IMR-90 (cell line): ENCODE measurements at regions not wholly inside any gene's neighbourhood (a gene's known extent, or its start where the extent isn't known, plus 50 kb on each side); places are given as distances from the start of the nearest gene placed in this dataset.

ENCODE experiments used
- ATAC-seq: fragments of 200-7000 bp; cut with Tn5 transposase; 2 replicates; pipeline ENCODE4 v1.9.1; 2020; ENCODE audit warnings: low read depth, mild to moderate bottlenecking, moderate library complexity
- BruUV-seq: library from RNA; stranded (reverse); fragments of 400-500 nt; replicated peaks from 2 replicates; lab custom pipeline; 2021; lab: Mats Ljungman, UMichigan
- CTCF ChIA-PET: fragments of 300-600 bp; formaldehyde crosslinking; extraction: SDS; loops from one replicate; lab custom pipeline; 2021; ENCODE audit warnings: antibody characterized with exemption; lab: Yijun Ruan, JAX
- POLR2A ChIA-PET: fragments of 300-600 bp; sonication (Branson Sonifier 250); formaldehyde crosslinking; loops from one replicate; lab custom pipeline; 2022; ENCODE audit warnings: antibody characterized with exemption; ENCODE audit not compliant: unreplicated experiment; lab: Charles Lee
- DNase-seq: peaks from one replicate; pipeline ENCODE4 v3.0.0; 2013
- H2AFZ ChIP-seq: replicated peaks from 2 replicates; pipeline ENCODE3; 2013; ENCODE audit warnings: low read length, mild to moderate bottlenecking; ENCODE audit not compliant: poor library complexity
- H2AK5ac ChIP-seq: 2 replicates; pipeline ENCODE4 v1.6.1; 2013; ENCODE audit warnings: low read depth, low read length, inconsistent platforms
- H2AK9ac ChIP-seq: replicated peaks from 2 replicates; pipeline ENCODE3; 2013; ENCODE audit warnings: mild to moderate bottlenecking, low read depth, low read length, moderate library complexity; ENCODE audit not compliant: poor library complexity
- H2BK120ac ChIP-seq: 2 replicates; pipeline ENCODE4 v1.6.1; 2013; ENCODE audit warnings: low read depth, low read length, inconsistent platforms
- H2BK15ac ChIP-seq: 3 replicates; pipeline ENCODE4 v1.6.1; 2013; ENCODE audit warnings: low read depth, low read length, inconsistent platforms
- H2BK20ac ChIP-seq: 2 replicates; pipeline ENCODE4 v1.6.1; 2013; ENCODE audit warnings: low read depth, mild to moderate bottlenecking, inconsistent platforms, low read length, moderate library complexity
- H2BK5ac ChIP-seq: 2 replicates; pipeline ENCODE4 v1.6.1; 2013; ENCODE audit warnings: mild to moderate bottlenecking, low read depth, low read length, inconsistent platforms; ENCODE audit not compliant: poor library complexity, severe bottlenecking
- H3K14ac ChIP-seq: replicated peaks from 2 replicates; pipeline ENCODE4 v1.6.1; 2013; ENCODE audit warnings: low read depth, low read length, inconsistent platforms
- H3K18ac ChIP-seq: 2 replicates; pipeline ENCODE4 v1.6.1; 2013; ENCODE audit warnings: low read depth, low read length, control low read depth
- H3K23ac ChIP-seq: 2 replicates; pipeline ENCODE4 v1.6.1; 2013; ENCODE audit warnings: low read depth, low read length, inconsistent platforms
- H3K27ac ChIP-seq: 2 replicates; pipeline ENCODE4 v1.5.1; 2013; ENCODE audit warnings: mild to moderate bottlenecking, control low read depth, low read length; ENCODE audit not compliant: insufficient read depth
- H3K27me3 ChIP-seq: 2 replicates; pipeline ENCODE4 v1.6.1; 2013; ENCODE audit warnings: low read length; ENCODE audit not compliant: control insufficient read depth, insufficient read depth
- H3K36me3 ChIP-seq: 2 replicates; pipeline ENCODE4 v1.6.1; 2013; ENCODE audit warnings: low read length, mixed read lengths; ENCODE audit not compliant: control insufficient read depth, insufficient read depth
- H3K4ac ChIP-seq: 2 replicates; pipeline ENCODE4 v1.6.1; 2013; ENCODE audit warnings: low read depth, low read length, inconsistent platforms
- H3K4me1 ChIP-seq: 2 replicates; pipeline ENCODE4 v1.6.1; 2013; ENCODE audit warnings: low read length, mixed read lengths; ENCODE audit not compliant: control insufficient read depth, insufficient read depth
- H3K4me2 ChIP-seq: 2 replicates; pipeline ENCODE4 v1.6.1; 2013; ENCODE audit warnings: low read depth, mild to moderate bottlenecking, control low read depth, low read length, moderate library complexity
- H3K4me3 ChIP-seq: 2 replicates; pipeline ENCODE4 v1.5.1; 2013; ENCODE audit warnings: low read depth, mild to moderate bottlenecking, control low read depth, low read length, moderate library complexity; ENCODE audit not compliant: insufficient read depth
- H3K56ac ChIP-seq: 2 replicates; pipeline ENCODE4 v1.6.1; 2013; ENCODE audit warnings: low read length, inconsistent platforms; ENCODE audit not compliant: insufficient read depth; ENCODE audit errors: extremely low read depth
- H3K79me1 ChIP-seq, 2 experiments: 2 replicates each; pipeline ENCODE4 v1.6.1; 2013; ENCODE audit warnings: low read length in 2 of 2, inconsistent platforms in 1 of 2, low read depth in 1 of 2
- H3K9ac ChIP-seq: 2 replicates; pipeline ENCODE4 v1.6.1; 2013; ENCODE audit warnings: low read depth, low read length, control low read depth
- H3K9me1 ChIP-seq: 2 replicates; pipeline ENCODE4 v1.6.1; 2013; ENCODE audit warnings: low read length, inconsistent platforms; ENCODE audit not compliant: insufficient read depth
- H3K9me3 ChIP-seq: 2 replicates; pipeline ENCODE4 v1.6.1; 2013; ENCODE audit warnings: low read length; ENCODE audit not compliant: control insufficient read depth, insufficient read depth
- H4K20me1 ChIP-seq: 2 replicates; pipeline ENCODE4 v1.6.1; 2013; ENCODE audit warnings: low read length, inconsistent platforms; ENCODE audit not compliant: insufficient read depth
- H4K5ac ChIP-seq: 2 replicates; pipeline ENCODE4 v1.6.1; 2013; ENCODE audit warnings: mild to moderate bottlenecking, low read depth, low read length, control low read depth
- H4K8ac ChIP-seq, 2 experiments: 2 replicates each; pipeline ENCODE4 v1.6.1; 2013; ENCODE audit warnings: low read depth in 2 of 2, low read length in 2 of 2, control low read depth in 1 of 2, inconsistent platforms in 1 of 2
- H4K91ac ChIP-seq: 2 replicates; pipeline ENCODE4 v1.6.1; 2013; ENCODE audit warnings: low read depth, low read length, inconsistent platforms; ENCODE audit not compliant: insufficient read depth
- BHLHE40 ChIP-seq: fragments of 150-350 bp; IDR thresholded peaks from 2 replicates; pipeline ENCODE4 v1.6.1; 2016; ENCODE audit warnings: mild to moderate bottlenecking, low read depth, low read length
- CHD1 ChIP-seq: IDR thresholded peaks from 2 replicates; pipeline ENCODE4 v1.6.1; 2012; ENCODE audit warnings: low read depth, low read length, improper control_type of control experiment
- ELK1 ChIP-seq: fragments of 150-350 bp; IDR thresholded peaks from 2 replicates; pipeline ENCODE4 v1.6.1; 2016; ENCODE audit warnings: low read depth, mild to moderate bottlenecking, low read length, moderate library complexity, borderline replicate concordance
- FOS ChIP-seq: fragments of 150-350 bp; IDR thresholded peaks from 2 replicates; pipeline ENCODE4 v1.6.1; 2016; ENCODE audit warnings: low read depth, low read length
- MAFK ChIP-seq: IDR thresholded peaks from 2 replicates; pipeline ENCODE4 v1.6.1; 2012; ENCODE audit warnings: low read depth, low read length, improper control_type of control experiment
- MAZ ChIP-seq: IDR thresholded peaks from 2 replicates; pipeline ENCODE4 v1.6.1; 2012; ENCODE audit warnings: low read depth, mild to moderate bottlenecking, low read length, improper control_type of control experiment, moderate library complexity, borderline replicate concordance
- POLR2A ChIP-seq: IDR thresholded peaks from 2 replicates; pipeline ENCODE4 v1.6.1; 2012; ENCODE audit warnings: mild to moderate bottlenecking, low read depth, low read length
- RAD21 ChIP-seq: IDR thresholded peaks from 2 replicates; pipeline ENCODE4 v1.6.1; 2012; ENCODE audit warnings: low read length, improper control_type of control experiment
- RCOR1 ChIP-seq: IDR thresholded peaks from 2 replicates; pipeline ENCODE4 v1.6.1; 2012; ENCODE audit warnings: mild to moderate bottlenecking, low read length, improper control_type of control experiment; ENCODE audit not compliant: insufficient replicate concordance
- SMC3 ChIP-seq: fragments of 150-350 bp; IDR thresholded peaks from 2 replicates; pipeline ENCODE4 v1.6.1; 2016; ENCODE audit warnings: low read depth, mild to moderate bottlenecking, antibody characterized with exemption, low read length, moderate library complexity
- WGBS, 2 experiments: methylation state at CpG; one replicate each; pipeline versions ENCODE4 v1.1.5 to v1.1.7; 2013; ENCODE audit warnings: missing lambda C conversion rate in 2 of 2; ENCODE audit not compliant: insufficient read length in 1 of 2; ENCODE audit errors: extremely low coverage in 2 of 2; 5-methylcytosine and 5-hydroxymethylcytosine counted together
- dilution Hi-C: fragments of 300-500 bp; cut with HindIII; formaldehyde crosslinking; loops from one replicate; pipeline ENCODE4 v1.14.3; 2018; ENCODE audit warnings: low sequenced_read_pairs; ENCODE audit not compliant: unreplicated experiment
- in situ Hi-C: fragments of 300-500 bp; cut with MboI; formaldehyde crosslinking; loops from 3 replicates; pipeline ENCODE4 v1.14.3; 2019; ENCODE audit warnings: low sequenced_read_pairs, inconsistent platforms, mixed read lengths
- intact Hi-C: fragments of 100-400 bp; cut with micrococcal nuclease; formaldehyde crosslinking; loops from 2 replicates; pipeline ENCODE4 v1.10.0; 2022

GRCh38 chr5:174524351-174524750, 200.0 kb upstream of the MSX2 start:
- Histone ChIP-seq H3K4me3 (no peak overlapping the region), H3K27ac (no peak overlapping the region), H4K5ac (no peak overlapping the region), H2BK120ac (no peak overlapping the region), H3K4me2 (no peak overlapping the region), H3K9me3 (no peaks in the 10 kb centered on the region), H4K20me1 (no peaks in the 10 kb centered on the region), H3K79me1 (no peaks in the 10 kb centered on the region), H3K27me3 (no peaks in the 10 kb centered on the region), H2AK5ac (no peak overlapping the region), H2AFZ (no peak overlapping the region), H4K8ac (no peak overlapping the region), H2BK5ac (no peak overlapping the region), H3K23ac (no peak overlapping the region), H3K9me1 (no peaks in the 10 kb centered on the region), H3K4me1 (peaks cover 8% of the 10 kb centered on the region), H2AK9ac (no peak overlapping the region), H3K9ac (no peak overlapping the region), H3K56ac (no peak overlapping the region), H4K91ac (no peak overlapping the region; the same call in 1 of the 2 replicates), H3K18ac (no peak overlapping the region), H3K36me3 (no peaks in the 10 kb centered on the region), H2BK15ac (peak overlapping the region; percentile 56; the same call in 1 of the 3 replicates), H3K4ac (no peak overlapping the region), H2BK20ac (no peak overlapping the region), H3K14ac (no peak overlapping the region)
- CTCF ChIA-PET, result interaction anchor here (1.5 kb wide), 1 partner anchor 105 kb away, joined by 4 read pairs; no protein-coding TSS in a partner anchor
- no peak for DNase-seq
- no peak for TF ChIP-seq MAZ
- no peak for TF ChIP-seq RCOR1
- TF ChIP-seq FOS, result no peak
- TF ChIP-seq SMC3, result no peak
- no peak for TF ChIP-seq CHD1
- TF ChIP-seq RAD21, result no peak
- TF ChIP-seq ELK1, result no peak
- TF ChIP-seq BHLHE40, result no peak
- no peak for TF ChIP-seq MAFK
- TF ChIP-seq POLR2A, result no peak
- POLR2A ChIA-PET, result no interaction called here
- in situ Hi-C loops, result no loop called here
- dilution Hi-C loops, result no loop called here
- intact Hi-C loops, result no loop called here
- no TSS peak for BruUV-seq
- no CpG with 5 or more reads among the region's 4 CpGs for WGBS, 2 experiments
- ATAC-seq, result no peak
